ENCODE measurements at regions not wholly inside any gene's neighbourhood (a gene's known extent, or its start where the extent isn't known, plus 50 kb on each side); places are given as distances from the start of the nearest gene placed in this dataset.

- TF ChIP-seq PBX3 (IDR thresholded peaks at IDR 0.05) = no peak
- no peak for TF ChIP-seq GATA3 (IDR thresholded peaks at IDR 0.05; ENCODE audit: borderline replicate concordance)
- TF ChIP-seq ESRRA (IDR thresholded peaks at IDR 0.05; ENCODE audit: borderline replicate concordance, low read length) = no peak
- no peak for TF ChIP-seq MAFK (IDR thresholded peaks at IDR 0.05; ENCODE audit: partially characterized antibody)
- TF ChIP-seq CHD4 (IDR thresholded peaks at IDR 0.05; ENCODE audit: borderline replicate concordance) = no peak
- peak; percentile 66 for TF ChIP-seq SREBF2 (IDR thresholded peaks at IDR 0.05)
- no peak for TF ChIP-seq USF2 (IDR thresholded peaks at IDR 0.05)
- no peak for TF ChIP-seq RAD21 (conservative IDR thresholded peaks at IDR 0.05 in 1 of 2, IDR thresholded peaks at IDR 0.05 in 1 of 2)
- no peak for TF ChIP-seq POLR2A (IDR thresholded peaks at IDR 0.05; ENCODE audit: low read length)
- 0 out of 2 replicates have a peak, but pooled peaks have one; percentile 24 for TF ChIP-seq RARB (CRISPR knock-in tag; IDR thresholded peaks at IDR 0.05)
- TF ChIP-seq CTCF (IDR thresholded peaks at IDR 0.05) = no peak
- TF ChIP-seq CHD2 (IDR thresholded peaks at IDR 0.05; ENCODE audit: low read length, partially characterized antibody) = no peak
- TF ChIP-seq RNF2 (IDR thresholded peaks at IDR 0.05; ENCODE audit: borderline replicate concordance, low read depth) = no peak
Measured at GRCh38 chr6:27684264-27685211, 211.6 kb upstream of the ZNF184 start.
